Right kidney (tissue), 1 donor: ENCODE measurements at regions not wholly inside any gene's neighbourhood (a gene's known extent, or its start where the extent isn't known, plus 50 kb on each side); places are given as distances from the start of the nearest gene placed in this dataset.
A peak's percentile ranks its signal among the peaks of the same experiment; 100 is the strongest.

Source experiments
- DNase-seq: peaks from one replicate; pipeline ENCODE4 v3.0.0-alpha.2; 2016

DNA sequence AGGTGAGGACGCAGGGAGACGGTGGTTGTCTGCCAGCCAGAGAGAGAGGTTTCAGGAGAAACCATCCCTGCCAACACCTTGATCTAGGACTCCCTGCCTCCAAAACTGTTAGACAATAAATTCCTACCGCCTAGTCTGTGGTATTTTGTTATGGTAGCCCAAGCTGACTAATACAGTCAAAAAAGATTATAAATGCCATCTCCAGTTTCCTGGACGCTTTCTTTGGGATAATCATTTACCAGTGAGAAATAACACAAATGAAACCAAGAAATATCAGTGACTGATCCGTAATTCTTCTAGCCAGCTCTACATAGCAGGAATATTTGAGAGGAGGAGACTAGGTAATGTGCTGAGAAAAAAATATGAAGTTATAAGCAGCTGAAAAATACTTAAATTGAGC, 707.8 kb upstream of the LMCD1 start:
- DNase-seq: no peak

DNA sequence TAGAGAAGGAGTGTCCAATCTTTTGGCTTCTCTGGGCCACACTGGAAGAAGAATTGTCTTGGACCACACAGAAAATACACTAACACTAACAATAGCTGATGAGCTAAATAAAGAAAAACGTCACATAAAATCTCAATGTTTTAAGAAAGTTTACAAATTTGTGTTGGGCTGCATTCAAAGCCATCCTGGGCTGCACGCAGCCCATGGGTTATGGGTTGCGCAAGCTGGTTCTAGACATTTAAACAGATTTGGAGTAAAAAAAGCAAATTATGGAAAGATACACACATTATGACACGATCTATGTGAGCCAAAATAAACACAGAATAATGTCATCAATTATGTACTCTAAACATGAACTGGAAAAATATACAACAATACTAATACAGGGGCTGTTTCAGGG, 703.3 kb upstream of the LMCD1 start:
- DNase-seq: no peak

DNA sequence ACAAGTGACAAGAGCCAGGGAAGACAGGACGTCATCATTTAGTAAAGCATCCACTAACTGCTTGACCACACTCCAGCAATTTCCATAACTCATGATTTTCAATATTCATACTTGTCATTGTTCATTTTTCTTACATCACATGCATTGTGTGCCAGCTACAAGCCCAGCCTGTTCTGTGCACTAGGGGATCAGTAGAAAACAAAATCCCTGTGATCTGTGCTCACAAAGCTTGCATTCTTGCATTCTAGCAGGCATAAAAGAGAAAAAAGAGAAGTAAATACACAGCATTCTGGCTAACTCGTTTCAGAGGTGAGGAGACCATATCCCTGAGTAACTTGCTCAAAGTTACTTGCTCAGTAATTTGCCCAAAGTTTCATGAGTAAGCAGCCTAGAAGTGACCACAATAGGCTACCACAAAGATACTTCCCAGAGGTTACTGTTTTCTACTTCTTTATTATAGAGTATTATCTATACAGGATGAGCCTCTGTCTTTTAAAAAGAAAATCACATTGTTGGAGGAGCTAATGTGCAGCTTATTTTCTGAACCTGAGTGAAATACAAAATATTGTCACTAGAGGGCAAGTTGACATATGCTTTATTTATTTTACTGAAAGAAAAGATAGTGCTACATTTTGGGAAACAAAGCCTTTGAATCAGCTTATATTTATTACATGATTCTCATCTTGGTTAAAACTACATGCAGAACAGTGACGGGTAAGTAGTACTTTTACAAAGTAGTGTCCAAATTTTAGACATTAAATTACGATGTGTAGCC, 701.4 kb upstream of the LMCD1 start:
- DNase-seq: no peak

DNA sequence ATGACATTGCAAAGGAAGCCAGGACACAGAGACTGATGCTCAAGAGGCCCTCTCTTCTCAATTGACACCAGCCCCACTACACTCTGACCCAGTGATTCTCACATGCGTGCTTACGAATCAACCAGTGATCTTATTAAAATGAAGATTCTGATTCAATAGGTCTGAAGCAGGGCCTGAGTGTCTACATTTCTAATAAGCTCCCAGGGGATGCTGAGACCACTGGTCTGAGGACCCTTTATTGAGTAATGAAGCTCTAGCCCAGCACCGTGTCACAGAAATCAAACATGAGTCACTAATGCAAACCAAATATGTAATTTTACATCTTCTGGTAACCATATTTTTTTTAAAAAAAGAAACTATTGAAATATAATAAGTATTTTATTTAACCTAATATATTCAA, 689.1 kb upstream of the LMCD1 start:
- DNase-seq: no peak

DNA sequence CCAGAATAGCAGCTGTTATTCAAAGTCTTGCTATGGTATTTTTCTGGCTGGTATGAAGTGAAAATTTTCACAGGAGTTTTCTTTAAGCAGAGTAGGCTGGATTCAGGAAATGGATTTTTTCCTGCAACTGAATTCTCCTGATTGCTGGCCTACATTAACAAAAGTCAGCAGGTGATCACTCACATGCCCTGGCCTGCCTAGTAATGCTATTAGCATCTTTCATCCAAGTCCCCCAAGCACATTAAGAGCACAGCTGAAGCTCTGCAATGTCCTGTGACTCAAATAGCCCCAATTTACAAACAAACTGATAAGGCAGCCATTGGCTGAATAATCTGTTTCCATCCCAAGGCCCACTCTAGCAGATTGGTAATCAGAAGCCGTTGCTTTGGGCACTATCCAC, 688.3 kb upstream of the LMCD1 start:
- DNase-seq: no peak

DNA sequence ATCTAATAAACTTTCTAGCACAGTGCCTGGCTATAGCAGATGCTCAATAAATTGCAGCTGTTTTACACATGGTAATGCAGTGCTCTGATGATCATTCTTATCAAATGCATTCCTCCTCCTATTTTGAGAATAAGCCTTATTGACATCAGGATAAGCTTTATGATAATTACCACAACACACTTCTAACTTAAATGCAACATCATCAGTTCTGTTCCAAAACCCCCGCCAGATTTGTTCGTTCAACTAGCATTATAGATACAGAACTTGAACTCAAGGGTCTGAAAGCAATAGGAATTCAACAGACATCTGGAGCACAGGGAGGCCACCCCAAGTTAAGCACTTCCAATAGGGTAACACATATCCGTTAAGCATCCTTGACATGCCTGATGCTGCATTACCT, 684.4 kb upstream of the LMCD1 start:
- no peak for DNase-seq

DNA sequence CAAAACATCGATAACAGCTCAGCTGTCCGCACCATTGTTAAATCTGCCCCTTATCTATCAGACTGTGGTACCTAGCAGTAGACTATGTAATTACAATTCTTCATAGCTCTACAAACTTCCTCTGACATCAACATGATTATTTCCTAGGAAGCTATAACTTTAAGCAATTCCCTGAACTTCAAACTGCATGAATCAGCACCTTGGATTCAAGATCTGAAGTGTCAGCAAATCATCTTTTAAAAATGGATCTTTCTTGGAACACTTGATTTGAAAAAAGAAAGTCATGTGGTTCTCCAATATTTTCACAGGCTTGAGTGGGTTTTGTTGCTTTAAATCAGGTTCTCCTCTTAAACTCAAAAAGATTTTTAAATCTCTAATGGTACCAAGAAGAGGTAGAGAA, 680.7 kb upstream of the LMCD1 start:
- DNase-seq: no peak

DNA sequence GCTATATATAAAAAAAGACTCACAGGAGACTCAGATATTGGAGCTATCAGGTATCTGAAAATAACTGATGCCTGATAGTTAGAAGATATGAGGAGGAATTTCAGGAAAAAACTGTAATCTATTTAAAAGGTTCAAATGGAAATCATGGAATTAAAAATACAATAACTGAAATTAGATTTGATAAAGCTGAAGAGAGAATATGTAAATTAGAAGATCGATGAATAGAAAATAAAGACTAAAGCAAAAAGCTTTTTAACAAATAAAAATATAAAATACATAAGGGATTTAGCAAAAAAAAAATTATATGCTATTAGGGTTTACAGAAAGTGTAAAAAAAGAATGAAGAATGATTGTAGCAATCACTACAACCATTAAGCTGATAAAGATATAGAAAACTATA, 679.8 kb upstream of the LMCD1 start:
- DNase-seq: no peak

DNA sequence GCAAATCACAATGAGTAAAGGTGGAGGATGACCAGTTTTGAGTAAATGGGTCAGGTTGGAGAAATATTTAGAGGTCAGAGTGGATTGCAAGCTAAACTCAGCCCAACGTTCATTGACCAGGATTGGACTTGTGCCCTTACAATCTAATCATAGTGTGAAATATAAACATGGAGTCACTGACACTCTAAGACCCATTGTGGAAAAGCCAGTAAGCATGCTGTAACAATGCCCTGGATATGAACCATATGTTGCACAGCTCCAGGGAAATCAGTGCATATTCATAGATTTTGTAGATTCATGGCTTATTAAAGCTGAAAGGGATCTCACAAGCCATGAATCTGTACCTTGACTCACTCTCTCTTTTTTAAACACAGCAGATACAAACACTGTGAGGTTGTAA, 660.2 kb upstream of the LMCD1 start:
- peak; percentile 16 for DNase-seq

DNA sequence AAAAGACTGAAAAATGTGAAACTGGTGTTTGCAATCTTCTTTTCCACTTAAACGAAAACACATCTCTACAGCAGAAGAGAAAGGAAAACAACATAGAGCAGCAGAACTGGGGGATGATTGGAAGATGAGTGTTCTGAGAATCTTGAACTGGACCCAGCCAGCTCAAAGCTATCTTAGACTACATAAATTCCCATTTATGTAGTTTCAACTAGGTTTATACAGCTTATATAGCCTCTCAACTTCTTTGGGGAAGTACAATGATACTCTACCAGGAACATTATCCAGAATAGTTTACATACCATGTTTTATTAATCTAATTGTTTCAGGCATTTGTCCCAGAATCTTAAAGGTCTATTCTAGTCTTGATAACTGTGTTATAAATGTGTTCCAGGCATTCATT, 658.2 kb upstream of the LMCD1 start:
- no peak for DNase-seq

DNA sequence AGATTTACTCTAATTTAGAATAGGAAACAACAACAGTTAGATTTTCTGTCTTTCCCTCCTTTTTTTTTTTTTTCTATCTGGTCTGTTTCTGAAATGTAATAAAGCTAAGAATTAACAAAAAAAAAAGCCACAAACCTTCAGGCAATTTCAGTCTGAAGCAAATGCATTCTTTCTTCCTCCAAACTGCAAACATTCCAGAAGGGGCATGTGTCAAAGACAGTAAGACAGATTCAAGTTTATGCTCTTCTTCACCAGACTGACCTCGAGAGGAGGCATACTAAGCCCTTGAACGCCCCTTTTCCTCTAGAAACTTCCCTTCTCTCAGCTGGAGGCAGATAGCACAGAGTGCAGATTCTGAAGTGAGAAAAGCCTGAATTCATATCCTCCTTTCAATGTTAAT, 654.6 kb upstream of the LMCD1 start:
- DNase-seq: no peak

DNA sequence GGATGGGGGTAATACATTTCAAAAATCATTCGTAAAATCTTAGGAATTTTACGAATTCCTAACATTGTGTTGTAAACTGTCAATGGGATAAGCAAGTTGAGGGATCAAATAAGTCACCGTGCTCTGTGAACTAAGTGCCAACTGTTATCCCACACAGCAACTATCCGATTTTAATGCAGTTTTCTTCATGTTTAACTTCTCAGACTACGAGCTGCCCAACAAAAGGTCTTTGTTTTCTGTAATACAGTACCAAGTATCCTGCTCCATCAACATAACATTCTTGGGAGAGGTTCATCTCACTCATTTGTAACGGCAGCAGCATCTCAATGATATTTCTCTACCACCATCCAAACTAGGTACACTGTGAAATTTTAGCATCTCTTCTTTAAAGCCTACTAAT, 654.1 kb upstream of the LMCD1 start:
- DNase-seq: no peak

DNA sequence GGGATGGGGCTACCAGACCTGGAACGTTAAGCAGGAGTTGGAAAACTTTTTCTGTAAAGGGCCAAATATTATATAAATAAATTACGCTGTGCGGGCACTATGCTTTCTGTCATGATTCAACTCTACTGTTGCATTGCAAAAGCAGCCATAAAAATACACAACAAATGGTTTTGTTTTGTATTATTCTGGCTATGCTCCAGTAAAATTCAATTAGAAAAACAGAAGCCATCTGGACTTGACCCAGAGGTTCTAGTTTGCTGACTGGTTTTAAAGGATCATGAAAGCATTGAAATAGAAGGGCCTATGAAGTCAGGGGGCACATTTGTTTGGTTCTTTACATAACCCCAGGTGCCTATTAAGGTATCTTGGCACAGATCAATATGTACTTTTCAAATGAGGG, 647.4 kb upstream of the LMCD1 start:
- DNase-seq: no peak

DNA sequence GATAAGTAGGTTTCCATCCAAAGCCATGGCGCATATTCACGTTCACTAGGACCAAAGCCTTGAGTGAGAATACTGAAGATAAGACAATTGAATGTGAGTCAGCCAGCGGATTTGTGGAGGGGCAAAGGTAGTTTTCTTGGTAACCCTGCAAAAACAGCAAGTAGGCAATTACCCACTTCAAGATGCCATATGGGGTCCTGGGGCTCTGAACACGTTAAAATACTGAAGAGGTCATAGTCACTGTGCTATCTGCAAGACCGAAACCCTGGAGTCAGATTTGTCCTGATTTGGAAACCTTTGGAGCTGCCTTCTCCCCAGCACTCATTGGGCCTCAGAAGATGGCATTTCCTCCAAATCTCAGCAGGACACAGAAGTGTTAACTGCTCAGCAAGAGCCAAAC, 646.9 kb upstream of the LMCD1 start:
- no peak for DNase-seq

DNA sequence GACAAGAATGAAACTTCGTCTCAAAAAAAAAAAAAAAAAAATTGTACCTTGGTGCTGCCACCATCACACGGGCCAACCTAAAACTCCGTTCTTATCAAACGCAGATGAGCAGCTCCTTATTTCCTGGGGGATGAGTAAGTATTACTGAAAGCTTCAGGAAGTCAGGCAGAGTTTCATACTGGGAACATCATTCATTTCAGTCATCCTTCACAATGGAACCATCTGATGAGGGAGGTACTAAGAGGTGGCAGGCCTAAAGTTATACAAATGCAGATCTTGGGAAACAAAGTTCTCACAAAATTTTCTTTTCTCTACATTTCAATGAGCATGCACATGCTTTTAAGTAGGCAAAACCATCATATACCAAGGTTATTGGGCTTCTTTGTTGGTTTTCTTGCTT, 636.0 kb upstream of the LMCD1 start:
- no peak for DNase-seq

DNA sequence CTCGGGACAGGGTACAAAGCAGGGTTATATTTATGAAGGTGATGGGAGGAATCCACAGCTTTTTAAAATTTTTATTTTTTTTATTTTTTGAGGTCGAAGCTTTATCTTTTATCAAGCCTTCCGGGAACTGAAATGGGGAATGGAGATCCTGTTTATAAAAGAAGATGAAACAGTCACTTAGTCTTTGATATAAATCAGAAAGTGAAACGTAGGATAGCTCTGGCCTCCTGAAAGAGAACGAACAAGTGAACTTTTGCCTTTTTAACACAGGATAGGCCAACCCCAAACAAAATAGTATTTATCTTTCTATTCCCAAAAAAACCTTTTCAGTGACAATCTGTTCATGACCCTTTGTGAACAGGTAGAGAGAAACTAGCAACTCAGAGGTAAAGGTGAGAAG, 634.0 kb upstream of the LMCD1 start:
- no peak for DNase-seq

DNA sequence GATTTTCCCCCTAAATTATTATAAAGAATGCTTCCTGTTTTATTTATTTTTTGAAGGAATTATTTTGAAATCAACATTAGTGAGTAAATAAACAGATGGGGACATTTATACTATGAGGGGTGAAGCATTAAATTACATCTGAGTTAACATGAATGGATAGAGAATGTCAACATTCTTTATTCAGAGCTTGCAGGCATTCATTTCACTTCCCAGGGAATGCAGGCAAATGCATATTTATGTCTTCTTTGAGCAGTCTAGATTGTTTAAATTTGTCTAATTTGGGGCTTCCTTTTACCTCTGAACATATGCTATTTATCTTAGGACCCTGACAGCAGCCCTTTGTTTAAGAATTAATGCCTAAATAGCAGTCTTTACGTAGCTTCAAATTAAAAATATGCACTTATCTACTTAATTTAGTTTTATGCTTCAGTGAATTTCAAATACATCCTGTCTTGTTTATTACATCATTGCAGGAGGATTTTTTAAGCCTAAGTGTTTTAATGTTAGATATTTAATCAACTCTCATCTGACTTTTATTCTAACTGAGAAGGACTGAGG, 630.5 kb upstream of the LMCD1 start:
- no peak for DNase-seq

DNA sequence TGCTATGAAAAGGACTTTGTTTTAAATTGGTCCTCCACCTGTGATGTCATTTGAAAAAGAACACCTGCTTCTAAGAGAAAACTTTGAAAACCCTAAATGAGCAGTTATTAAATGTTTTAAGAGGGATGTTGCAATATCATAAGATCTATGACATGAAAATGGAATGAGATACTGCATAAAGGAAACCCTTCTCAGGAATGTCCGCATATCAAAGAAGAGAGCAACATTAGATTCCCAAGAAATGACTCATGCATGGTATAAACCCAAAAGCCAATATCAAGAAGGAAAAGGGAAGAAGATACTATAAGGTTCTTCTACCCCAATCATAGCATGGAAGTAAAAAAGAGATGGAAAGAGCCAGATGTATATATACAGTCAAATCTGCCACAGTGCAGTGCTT, 627.5 kb upstream of the LMCD1 start:
- no peak for DNase-seq

DNA sequence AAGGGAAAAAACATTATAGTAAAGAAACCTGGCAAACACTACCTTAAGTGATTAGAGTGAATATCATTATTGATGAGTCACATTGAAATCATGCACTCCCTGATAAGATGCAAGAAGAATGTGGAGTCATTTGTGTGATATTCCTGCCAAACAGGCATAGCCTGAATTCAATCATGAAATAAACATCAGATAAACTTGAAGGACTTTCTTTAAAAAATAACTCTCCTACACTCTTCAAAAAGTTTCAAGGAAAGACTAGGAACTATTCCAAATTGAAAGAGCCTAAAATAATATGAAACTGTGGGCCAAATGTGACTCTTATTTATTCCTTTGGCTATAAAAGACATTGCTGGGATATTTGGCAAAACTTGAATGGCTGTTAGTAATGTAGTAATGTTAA, 625.7 kb upstream of the LMCD1 start:
- no peak for DNase-seq

DNA sequence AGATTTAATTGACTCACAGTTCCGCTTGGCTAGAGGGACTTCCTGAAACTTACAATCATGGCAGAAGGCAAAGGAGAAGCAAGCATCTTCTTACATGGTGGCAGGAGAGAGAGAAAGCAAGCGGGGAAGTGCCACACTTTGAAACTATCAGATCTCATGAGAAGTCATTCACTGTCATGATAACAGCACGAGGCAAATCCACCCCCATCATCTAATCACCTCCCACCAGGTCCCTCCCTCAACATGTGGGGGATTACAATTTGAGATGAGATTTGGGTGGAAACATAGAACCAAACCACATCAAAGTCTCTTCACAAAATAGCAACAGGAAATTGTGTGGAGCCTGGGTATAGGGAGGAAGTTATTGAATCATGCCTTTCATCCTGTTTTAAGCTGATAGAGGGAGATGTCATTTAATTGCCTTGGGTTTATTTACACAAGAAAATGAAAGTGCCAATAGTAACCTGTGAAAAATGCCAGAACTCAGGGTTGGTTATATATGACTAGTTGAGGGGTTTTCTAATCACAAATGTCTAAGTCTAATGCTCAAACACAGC, 624.8 kb upstream of the LMCD1 start:
- DNase-seq: no peak

DNA sequence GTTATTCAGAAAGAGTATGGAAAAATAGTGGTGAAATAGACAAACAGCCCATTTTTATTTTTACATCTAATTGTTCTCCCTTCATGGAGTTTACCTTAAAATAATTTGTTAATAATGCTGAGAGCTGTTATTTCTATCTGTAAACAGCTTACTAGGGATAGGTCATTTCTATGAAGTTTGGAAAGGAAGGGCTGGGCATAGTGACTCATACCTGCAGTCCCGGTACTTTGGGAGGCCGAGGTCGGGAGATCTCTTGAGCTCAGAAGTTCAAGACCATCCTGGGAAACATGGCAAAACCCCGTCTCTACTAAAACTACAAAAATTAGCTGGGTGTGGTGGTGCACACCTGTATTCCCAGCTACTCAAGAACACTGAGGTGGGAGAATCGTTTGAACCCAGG, 624.3 kb upstream of the LMCD1 start:
- DNase-seq: no peak

DNA sequence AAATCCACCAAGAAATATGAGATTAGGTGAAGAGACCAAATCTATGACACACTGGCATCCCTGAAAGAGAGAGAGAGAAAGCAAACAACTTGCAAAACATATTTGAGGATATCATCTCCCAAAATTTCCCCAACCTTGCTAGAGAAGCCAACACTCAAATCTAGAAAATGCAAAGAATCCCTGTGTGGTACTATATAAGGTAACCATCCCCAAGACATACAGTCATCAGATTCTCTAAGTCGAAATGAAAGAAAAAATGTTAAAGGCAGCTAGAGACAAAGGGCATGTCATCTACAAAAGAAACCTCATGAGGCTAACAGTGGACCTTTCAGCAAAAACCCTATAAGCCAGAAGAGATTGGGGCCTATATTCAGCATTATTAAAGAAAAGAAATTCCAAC, 622.1 kb upstream of the LMCD1 start:
- no peak for DNase-seq

DNA sequence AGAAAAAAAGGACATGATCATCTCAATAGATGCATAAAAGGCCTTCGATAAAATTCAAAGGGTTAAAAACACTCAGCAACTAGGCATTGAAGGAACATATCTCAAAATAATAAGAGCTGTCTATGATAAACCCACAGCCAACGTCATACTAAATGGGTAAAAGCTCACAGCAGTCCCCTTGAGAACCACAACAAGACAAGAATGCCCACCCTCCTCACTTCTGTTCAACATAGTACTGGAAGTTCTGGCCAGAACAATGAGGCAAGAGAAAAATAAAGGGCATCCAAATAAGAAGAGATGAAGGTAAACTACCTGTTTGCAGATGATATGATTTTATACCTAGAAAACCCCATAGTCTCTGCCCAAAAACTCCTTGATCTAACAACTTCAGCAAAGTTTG, 619.7 kb upstream of the LMCD1 start:
- no peak for DNase-seq

DNA sequence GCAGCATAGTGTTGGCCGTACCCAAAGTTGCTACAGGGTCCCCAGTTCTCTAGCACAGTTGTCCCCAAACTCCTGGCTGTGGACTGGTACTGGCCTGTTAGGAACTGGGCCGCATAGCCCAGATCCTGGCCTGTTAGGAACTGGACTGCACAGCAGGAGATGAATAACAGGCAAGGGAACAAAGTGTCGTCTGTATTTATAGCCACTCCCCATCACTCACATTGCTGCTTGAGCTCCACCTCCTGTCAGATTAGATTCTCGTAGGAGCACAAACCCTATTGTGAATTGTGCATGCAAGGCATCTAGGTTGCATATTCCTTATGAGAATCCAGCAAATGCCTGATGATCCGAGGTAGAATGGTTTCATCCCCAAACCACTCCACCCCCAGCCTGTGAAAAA, 604.0 kb upstream of the LMCD1 start:
- DNase-seq: no peak

DNA sequence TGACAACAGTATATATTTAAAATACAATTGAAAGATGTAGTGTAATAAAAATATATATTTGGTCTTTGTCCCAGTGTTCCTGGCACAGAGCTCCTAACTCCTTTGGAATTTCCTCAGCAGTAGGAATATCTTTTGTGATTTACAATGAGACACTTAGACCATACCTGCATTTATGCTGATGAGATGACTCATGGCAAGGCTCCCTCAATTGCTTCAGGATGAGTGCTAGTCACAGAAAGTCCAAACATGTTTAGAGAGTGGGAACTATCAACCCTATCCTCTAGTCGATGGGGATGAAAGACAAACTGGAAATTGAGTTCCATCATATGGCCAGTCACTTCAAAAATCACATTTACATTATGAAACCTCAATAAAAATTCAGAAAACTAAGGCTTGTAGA, 588.3 kb upstream of the LMCD1 start:
- DNase-seq: no peak
